ENCODE measurements at regions not wholly inside any gene's neighbourhood (a gene's known extent, or its start where the extent isn't known, plus 50 kb on each side); places are given as distances from the start of the nearest gene placed in this dataset.

GRCh38 chrX:7242613-7243012, 94.7 kb upstream of the PUDP start:
- TF ChIP-seq, protein P1, sequence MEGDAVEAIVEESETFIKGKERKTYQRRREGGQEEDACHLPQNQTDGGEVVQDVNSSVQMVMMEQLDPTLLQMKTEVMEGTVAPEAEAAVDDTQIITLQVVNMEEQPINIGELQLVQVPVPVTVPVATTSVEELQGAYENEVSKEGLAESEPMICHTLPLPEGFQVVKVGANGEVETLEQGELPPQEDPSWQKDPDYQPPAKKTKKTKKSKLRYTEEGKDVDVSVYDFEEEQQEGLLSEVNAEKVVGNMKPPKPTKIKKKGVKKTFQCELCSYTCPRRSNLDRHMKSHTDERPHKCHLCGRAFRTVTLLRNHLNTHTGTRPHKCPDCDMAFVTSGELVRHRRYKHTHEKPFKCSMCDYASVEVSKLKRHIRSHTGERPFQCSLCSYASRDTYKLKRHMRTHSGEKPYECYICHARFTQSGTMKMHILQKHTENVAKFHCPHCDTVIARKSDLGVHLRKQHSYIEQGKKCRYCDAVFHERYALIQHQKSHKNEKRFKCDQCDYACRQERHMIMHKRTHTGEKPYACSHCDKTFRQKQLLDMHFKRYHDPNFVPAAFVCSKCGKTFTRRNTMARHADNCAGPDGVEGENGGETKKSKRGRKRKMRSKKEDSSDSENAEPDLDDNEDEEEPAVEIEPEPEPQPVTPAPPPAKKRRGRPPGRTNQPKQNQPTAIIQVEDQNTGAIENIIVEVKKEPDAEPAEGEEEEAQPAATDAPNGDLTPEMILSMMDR (IDR thresholded peaks at IDR 0.05) = no peak
- no peak for TF ChIP-seq POLR2A (IDR thresholded peaks at IDR 0.05)

Data from body of pancreas (tissue), 4 donors.